MM.1S (cell line): ENCODE measurements at regions not wholly inside any gene's neighbourhood (a gene's known extent, or its start where the extent isn't known, plus 50 kb on each side); places are given as distances from the start of the nearest gene placed in this dataset.
A peak's percentile ranks its signal among the peaks of the same experiment; 100 is the strongest.

Experiments used
- DNase-seq: peaks from one replicate; pipeline ENCODE4 v3.0.0-alpha.2; 2015
- H2AFZ ChIP-seq: fragments of 300-600 bp; sonication (generic); 2 replicates; pipeline ENCODE4 v1.6.0; 2016; ENCODE audit warnings: antibody characterized with exemption, low read length
- H3F3A ChIP-seq: fragments of 300-600 bp; sonication (generic); 2 replicates; pipeline ENCODE4 v1.6.1; 2016; ENCODE audit warnings: mild to moderate bottlenecking, antibody characterized with exemption, low read length, moderate library complexity, mixed read lengths; ENCODE audit not compliant: insufficient read depth
- H3K27ac ChIP-seq: fragments of 300-600 bp; sonication (generic); 2 replicates; pipeline ENCODE4 v1.5.1; 2016; ENCODE audit warnings: mild to moderate bottlenecking, low read length
- H3K27me3 ChIP-seq: fragments of 300-600 bp; sonication (generic); replicated peaks from 2 replicates; pipeline ENCODE4 v1.6.0; 2016; ENCODE audit warnings: low read length; ENCODE audit not compliant: insufficient read depth
- H3K36me3 ChIP-seq: fragments of 300-600 bp; sonication (generic); replicated peaks from 2 replicates; pipeline ENCODE4 v1.6.1; 2016; ENCODE audit warnings: mild to moderate bottlenecking, low read length, mixed read lengths; ENCODE audit not compliant: insufficient read depth
- H3K4me1 ChIP-seq: fragments of 300-600 bp; sonication (generic); 2 replicates; pipeline ENCODE4 v1.6.1; 2016; ENCODE audit warnings: low read length, mixed read lengths
- H3K4me2 ChIP-seq: fragments of 300-600 bp; sonication (generic); 2 replicates; pipeline ENCODE4 v1.6.0; 2016; ENCODE audit warnings: low read depth, low read length
- H3K4me3 ChIP-seq: fragments of 300-600 bp; sonication (generic); 2 replicates; pipeline ENCODE4 v1.5.1; 2016; ENCODE audit warnings: low read length, mixed read lengths
- H3K79me2 ChIP-seq: fragments of 300-600 bp; sonication (generic); 2 replicates; pipeline ENCODE4 v1.6.1; 2016; ENCODE audit warnings: mixed run types, low read length, mixed read lengths
- H3K9ac ChIP-seq: fragments of 300-600 bp; sonication (generic); 2 replicates; pipeline ENCODE4 v1.6.1; 2016; ENCODE audit warnings: low read length, mixed read lengths
- H3K9me2 ChIP-seq: fragments of 300-600 bp; sonication (generic); replicated peaks from 2 replicates; pipeline ENCODE4 v1.6.1; 2016; ENCODE audit warnings: mild to moderate bottlenecking, low read length, mixed read lengths; ENCODE audit not compliant: insufficient read depth
- H3K9me3 ChIP-seq: fragments of 300-600 bp; sonication (generic); replicated peaks from 2 replicates; pipeline ENCODE4 v1.6.1; 2016; ENCODE audit warnings: mild to moderate bottlenecking, low read length, mixed read lengths; ENCODE audit not compliant: insufficient read depth
- H4K20me1 ChIP-seq: fragments of 300-600 bp; sonication (generic); 2 replicates; pipeline ENCODE4 v1.6.1; 2016; ENCODE audit warnings: mild to moderate bottlenecking, low read length, moderate library complexity, mixed read lengths; ENCODE audit not compliant: insufficient read depth
- EZH2 ChIP-seq: fragments of 300-600 bp; sonication (generic); optimal IDR thresholded peaks from 2 replicates; pipeline ENCODE3; 2017; ENCODE audit warnings: low read depth, mild to moderate bottlenecking, antibody characterized with exemption, low read length, mixed read lengths
- EZH2phosphoT487 ChIP-seq: fragments of 300-600 bp; sonication (generic); IDR thresholded peaks from 2 replicates; pipeline ENCODE4 v1.6.1; 2018; ENCODE audit warnings: antibody characterized with exemption, low read length
- TF ChIP-seq, protein P1 (sequence below): fragments of 300-600 bp; sonication (generic); IDR thresholded peaks from 2 replicates; pipeline ENCODE4 v1.5.1; 2016; ENCODE audit warnings: antibody characterized with exemption, low read length, mixed read lengths

- Histone ChIP-seq H3K4me1 (no peaks in the 10 kb centered on the region), H3F3A (no peaks in the 10 kb centered on the region), H3K27me3 (no peaks in the 10 kb centered on the region), H4K20me1 (no peaks in the 10 kb centered on the region), H3K36me3 (no peaks in the 10 kb centered on the region), H3K4me2 (no peak overlapping the region), H3K4me3 (no peak overlapping the region), H3K9ac (no peak overlapping the region), H3K27ac (no peak overlapping the region), H3K9me2 (no peaks in the 10 kb centered on the region), H3K9me3 (no peaks in the 10 kb centered on the region), H3K79me2 (no peaks in the 10 kb centered on the region), H2AFZ (no peak overlapping the region)
- TF ChIP-seq, protein P1, sequence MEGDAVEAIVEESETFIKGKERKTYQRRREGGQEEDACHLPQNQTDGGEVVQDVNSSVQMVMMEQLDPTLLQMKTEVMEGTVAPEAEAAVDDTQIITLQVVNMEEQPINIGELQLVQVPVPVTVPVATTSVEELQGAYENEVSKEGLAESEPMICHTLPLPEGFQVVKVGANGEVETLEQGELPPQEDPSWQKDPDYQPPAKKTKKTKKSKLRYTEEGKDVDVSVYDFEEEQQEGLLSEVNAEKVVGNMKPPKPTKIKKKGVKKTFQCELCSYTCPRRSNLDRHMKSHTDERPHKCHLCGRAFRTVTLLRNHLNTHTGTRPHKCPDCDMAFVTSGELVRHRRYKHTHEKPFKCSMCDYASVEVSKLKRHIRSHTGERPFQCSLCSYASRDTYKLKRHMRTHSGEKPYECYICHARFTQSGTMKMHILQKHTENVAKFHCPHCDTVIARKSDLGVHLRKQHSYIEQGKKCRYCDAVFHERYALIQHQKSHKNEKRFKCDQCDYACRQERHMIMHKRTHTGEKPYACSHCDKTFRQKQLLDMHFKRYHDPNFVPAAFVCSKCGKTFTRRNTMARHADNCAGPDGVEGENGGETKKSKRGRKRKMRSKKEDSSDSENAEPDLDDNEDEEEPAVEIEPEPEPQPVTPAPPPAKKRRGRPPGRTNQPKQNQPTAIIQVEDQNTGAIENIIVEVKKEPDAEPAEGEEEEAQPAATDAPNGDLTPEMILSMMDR, result peak; percentile 43
- TF ChIP-seq EZH2, result no peak
- no peak for TF ChIP-seq EZH2phosphoT487
- DNase-seq, result peak; percentile 31
These were observed 456.2 kb upstream of the DYNLRB2 start for GRCh38 chr16:80084614-80085013.

DNA sequence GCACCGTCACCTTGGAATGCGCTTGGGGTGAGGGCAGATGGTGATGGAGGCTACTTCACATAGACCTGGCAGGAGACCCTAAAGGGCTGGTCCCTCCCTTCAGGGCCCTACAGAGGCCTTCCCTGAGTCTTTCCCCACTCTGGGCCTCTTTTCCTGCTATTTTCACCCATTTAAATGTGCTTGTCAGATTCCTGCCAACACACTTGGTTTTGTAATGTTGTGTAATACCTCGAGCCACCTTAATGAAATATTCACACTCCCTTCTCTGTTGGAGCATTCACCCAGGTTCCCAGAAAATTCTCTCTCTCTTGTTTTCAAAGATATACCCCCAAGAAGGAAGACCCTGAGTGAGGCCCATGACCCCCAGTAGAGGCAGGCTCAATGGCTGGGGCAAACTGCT is 456.6 kb upstream of the DYNLRB2 start:
- Histone ChIP-seq H3F3A (no peaks in the 10 kb centered on the region), H4K20me1 (no peaks in the 10 kb centered on the region), H3K4me1 (no peaks in the 10 kb centered on the region), H3K27me3 (no peaks in the 10 kb centered on the region), H2AFZ (no peak overlapping the region), H3K4me2 (no peak overlapping the region), H3K4me3 (no peak overlapping the region), H3K9me3 (no peaks in the 10 kb centered on the region), H3K9me2 (no peaks in the 10 kb centered on the region), H3K36me3 (no peaks in the 10 kb centered on the region), H3K9ac (no peak overlapping the region), H3K27ac (no peak overlapping the region), H3K79me2 (no peaks in the 10 kb centered on the region)
- no peak for DNase-seq
- no peak for TF ChIP-seq EZH2phosphoT487
- TF ChIP-seq, protein P1, result no peak
- no peak for TF ChIP-seq EZH2

- TF ChIP-seq EZH2phosphoT487, result no peak
- TF ChIP-seq, protein P1, result no peak
- TF ChIP-seq EZH2, result no peak
- DNase-seq, result no peak
- no peak overlapping the region for H3K9ac ChIP-seq
- no peaks in the 10 kb centered on the region for H3K9me2 ChIP-seq
- no peaks in the 10 kb centered on the region for H4K20me1 ChIP-seq
- no peaks in the 10 kb centered on the region for H3K36me3 ChIP-seq
- H3K27me3 ChIP-seq, result no peaks in the 10 kb centered on the region
- H3F3A ChIP-seq, result no peaks in the 10 kb centered on the region
- no peak overlapping the region for H3K27ac ChIP-seq
- H3K79me2 ChIP-seq, result no peaks in the 10 kb centered on the region
- H3K9me3 ChIP-seq, result no peaks in the 10 kb centered on the region
- no peak overlapping the region for H3K4me3 ChIP-seq
- H3K4me1 ChIP-seq, result no peaks in the 10 kb centered on the region
- H2AFZ ChIP-seq, result no peak overlapping the region
- no peak overlapping the region for H3K4me2 ChIP-seq
These were observed 457.9 kb upstream of the DYNLRB2 start for GRCh38 chr16:80082906-80083305.
